ENCODE measurements at regions not wholly inside any gene's neighbourhood (a gene's known extent, or its start where the extent isn't known, plus 50 kb on each side); places are given as distances from the start of the nearest gene placed in this dataset.

GRCh38 chr13:40101708-40102359, 446.4 kb downstream of the COG6 start:
- in situ Hi-C loops (cut with HindIII; ENCODE audit: low sequenced_read_pairs) = no loop called here

- in situ Hi-C loops (cut with HindIII; ENCODE audit: low sequenced_read_pairs) = no loop called here
Measured at GRCh38 chr13:40102360-40102727, 446.9 kb downstream of the COG6 start.

GRCh38 chr13:40102854-40103253, 447.4 kb downstream of the COG6 start:
- in situ Hi-C loops (cut with HindIII; ENCODE audit: low sequenced_read_pairs) = no loop called here

- in situ Hi-C loops (cut with HindIII; ENCODE audit: low sequenced_read_pairs) = no loop called here
Measured at GRCh38 chr13:40103864-40104263, 448.4 kb downstream of the COG6 start.

- in situ Hi-C loops (cut with HindIII; ENCODE audit: low sequenced_read_pairs) = no loop called here
Measured at GRCh38 chr13:40105231-40105630, 449.8 kb downstream of the COG6 start.

GRCh38 chr13:40109351-40109844, 453.9 kb downstream of the COG6 start:
- in situ Hi-C loops (cut with HindIII; ENCODE audit: low sequenced_read_pairs) = no loop called here

GRCh38 chr13:40113643-40114304, 458.3 kb downstream of the COG6 start:
- in situ Hi-C loops (cut with HindIII; ENCODE audit: low sequenced_read_pairs) = loop anchor here (10.0 kb wide), 1 partner anchor 321 kb away; no protein-coding TSS in a partner anchor

GRCh38 chr13:40114305-40114896, 458.9 kb downstream of the COG6 start:
- in situ Hi-C loops (cut with HindIII; ENCODE audit: low sequenced_read_pairs) = loop anchor here (10.0 kb wide), 1 partner anchor 320 kb away; no protein-coding TSS in a partner anchor

- in situ Hi-C loops (cut with HindIII; ENCODE audit: low sequenced_read_pairs) = loop anchor here (10.0 kb wide), 1 partner anchor 319 kb away; no protein-coding TSS in a partner anchor
Measured at GRCh38 chr13:40115426-40115825, 460.0 kb downstream of the COG6 start.

GRCh38 chr13:40116008-40116407, 460.5 kb downstream of the COG6 start:
- in situ Hi-C loops (cut with HindIII; ENCODE audit: low sequenced_read_pairs) = loop anchor here (10.0 kb wide), 1 partner anchor 319 kb away; no protein-coding TSS in a partner anchor

- in situ Hi-C loops (cut with HindIII; ENCODE audit: low sequenced_read_pairs) = loop anchor here (10.0 kb wide), 1 partner anchor 316 kb away; no protein-coding TSS in a partner anchor
Measured at GRCh38 chr13:40118337-40118736, 462.9 kb downstream of the COG6 start.

GRCh38 chr13:40119852-40120251, 464.4 kb downstream of the COG6 start:
- in situ Hi-C loops (cut with HindIII; ENCODE audit: low sequenced_read_pairs) = loop anchor here (10.0 kb wide), 1 partner anchor 315 kb away; no protein-coding TSS in a partner anchor

GRCh38 chr13:40120288-40120687, 464.8 kb downstream of the COG6 start:
- in situ Hi-C loops (cut with HindIII; ENCODE audit: low sequenced_read_pairs) = no loop called here

- in situ Hi-C loops (cut with HindIII; ENCODE audit: low sequenced_read_pairs) = no loop called here
Measured at GRCh38 chr13:40120781-40121180, 465.3 kb downstream of the COG6 start.

- in situ Hi-C loops (cut with HindIII; ENCODE audit: low sequenced_read_pairs) = no loop called here
Measured at GRCh38 chr13:40121722-40122121, 466.3 kb downstream of the COG6 start.

GRCh38 chr13:40123962-40124632, 468.6 kb downstream of the COG6 start:
- in situ Hi-C loops (cut with HindIII; ENCODE audit: low sequenced_read_pairs) = no loop called here

GRCh38 chr13:40124633-40125015, 469.2 kb downstream of the COG6 start:
- in situ Hi-C loops (cut with HindIII; ENCODE audit: low sequenced_read_pairs) = no loop called here

- in situ Hi-C loops (cut with HindIII; ENCODE audit: low sequenced_read_pairs) = no loop called here
Measured at GRCh38 chr13:40125336-40125735, 469.9 kb downstream of the COG6 start.

- in situ Hi-C loops (cut with HindIII; ENCODE audit: low sequenced_read_pairs) = no loop called here
Measured at GRCh38 chr13:40126306-40127085, 471.0 kb downstream of the COG6 start.

- in situ Hi-C loops (cut with HindIII; ENCODE audit: low sequenced_read_pairs) = no loop called here
Measured at GRCh38 chr13:40127476-40127875, 472.0 kb downstream of the COG6 start.
